ENCODE measurements at regions not wholly inside any gene's neighbourhood (a gene's known extent, or its start where the extent isn't known, plus 50 kb on each side); places are given as distances from the start of the nearest gene placed in this dataset.

- TF ChIP-seq CTCF (conservative IDR thresholded peaks at IDR 0.05; ENCODE audit: low read depth, low read length) = no peak
- TF ChIP-seq POLR2A (IDR thresholded peaks at IDR 0.05; ENCODE audit: low read depth, low read length) = no peak
- TF ChIP-seq MAZ (IDR thresholded peaks at IDR 0.05; ENCODE audit: borderline replicate concordance, low read depth, low read length) = no peak
- no peak for TF ChIP-seq SMC3 (IDR thresholded peaks at IDR 0.05; ENCODE audit: low read depth, low read length)
- TF ChIP-seq BHLHE40 (IDR thresholded peaks at IDR 0.05; ENCODE audit: low read depth, low read length) = no peak
- TF ChIP-seq USF2 (IDR thresholded peaks at IDR 0.05; ENCODE audit: low read depth, low read length) = no peak
- TF ChIP-seq MXI1 (IDR thresholded peaks at IDR 0.05; ENCODE audit: borderline replicate concordance, low read depth, low read length) = no peak
- TF ChIP-seq RAD21 (IDR thresholded peaks at IDR 0.05; ENCODE audit: low read length) = no peak
- TF ChIP-seq CHD1 (IDR thresholded peaks at IDR 0.05; ENCODE audit: low read depth, low read length) = no peak
- no peak for TF ChIP-seq ELK1 (IDR thresholded peaks at IDR 0.05; ENCODE audit: borderline replicate concordance, low read depth, low read length)
- no peak for TF ChIP-seq MAFK (IDR thresholded peaks at IDR 0.05; ENCODE audit: low read depth, low read length)
- no peak for TF ChIP-seq RFX5 (IDR thresholded peaks at IDR 0.05; ENCODE audit: low read depth, low read length)
- TF ChIP-seq RCOR1 (IDR thresholded peaks at IDR 0.05; ENCODE audit: insufficient replicate concordance, low read length) = no peak
These were observed 170.0 kb downstream of the TXNL1 start for GRCh38 chr18:56468396-56468795.

Measured in IMR-90 (cell line).